Amniotic epithelial cell (primary cell): ENCODE measurements at regions not wholly inside any gene's neighbourhood (a gene's known extent, or its start where the extent isn't known, plus 50 kb on each side); places are given as distances from the start of the nearest gene placed in this dataset.
A peak's percentile ranks its signal among the peaks of the same experiment; 100 is the strongest.
"Not testable (repeated sequence)": the region's sequence is repeated elsewhere in the genome, so short reads cannot be mapped to it uniquely, and the experiment has no call there.

ENCODE experiments used
- DNase-seq: peaks from one replicate; pipeline ENCODE4 v3.0.0-alpha.2; 2010; ENCODE audit warnings: low read depth

DNA sequence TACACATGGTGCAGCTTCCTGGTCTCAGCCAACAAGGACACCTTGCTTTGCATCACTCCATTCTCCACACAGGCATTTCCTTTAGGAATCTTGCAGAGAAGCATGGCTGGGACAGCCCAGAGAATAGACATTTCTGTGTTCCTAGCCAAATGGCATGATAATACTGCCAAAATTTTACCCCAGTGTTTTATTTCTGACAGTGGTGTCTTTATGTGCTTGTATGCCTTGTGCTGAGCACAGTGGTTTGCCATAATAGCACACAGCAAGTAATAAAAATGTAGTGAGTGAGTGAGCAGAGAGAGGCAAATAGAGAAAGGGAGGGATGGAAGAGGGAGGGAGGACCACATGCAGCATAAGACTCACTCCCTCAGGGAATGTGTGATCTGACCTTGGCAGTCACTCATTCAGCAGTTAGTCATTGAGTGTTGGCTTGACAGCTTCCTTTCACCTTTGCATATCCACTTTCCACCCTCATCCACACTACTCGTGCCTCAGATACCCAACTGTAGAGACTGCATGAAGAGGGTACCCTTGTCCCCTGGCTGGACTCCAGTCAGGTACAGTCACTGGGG, 212.8 kb upstream of the CCDC196 start:
- no peak for DNase-seq

DNA sequence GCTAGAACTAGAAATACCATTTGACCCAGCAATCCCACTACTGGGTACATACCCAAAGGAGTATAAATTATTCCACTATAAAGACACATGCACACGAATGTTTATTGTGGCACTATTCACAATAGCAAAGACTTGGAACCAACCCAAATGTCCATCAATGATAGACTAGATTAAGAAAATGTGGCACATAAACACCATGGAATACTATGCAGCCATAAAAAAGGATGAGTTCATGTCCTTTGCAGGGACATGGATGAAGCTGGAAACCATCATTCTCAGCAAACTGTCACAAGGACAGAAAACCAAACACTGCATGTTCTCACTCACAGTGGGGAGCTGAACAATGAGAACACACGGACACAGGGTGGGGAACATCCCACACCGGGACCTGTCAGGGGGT, 207.8 kb upstream of the CCDC196 start:
- DNase-seq = not testable (repeated sequence)

DNA sequence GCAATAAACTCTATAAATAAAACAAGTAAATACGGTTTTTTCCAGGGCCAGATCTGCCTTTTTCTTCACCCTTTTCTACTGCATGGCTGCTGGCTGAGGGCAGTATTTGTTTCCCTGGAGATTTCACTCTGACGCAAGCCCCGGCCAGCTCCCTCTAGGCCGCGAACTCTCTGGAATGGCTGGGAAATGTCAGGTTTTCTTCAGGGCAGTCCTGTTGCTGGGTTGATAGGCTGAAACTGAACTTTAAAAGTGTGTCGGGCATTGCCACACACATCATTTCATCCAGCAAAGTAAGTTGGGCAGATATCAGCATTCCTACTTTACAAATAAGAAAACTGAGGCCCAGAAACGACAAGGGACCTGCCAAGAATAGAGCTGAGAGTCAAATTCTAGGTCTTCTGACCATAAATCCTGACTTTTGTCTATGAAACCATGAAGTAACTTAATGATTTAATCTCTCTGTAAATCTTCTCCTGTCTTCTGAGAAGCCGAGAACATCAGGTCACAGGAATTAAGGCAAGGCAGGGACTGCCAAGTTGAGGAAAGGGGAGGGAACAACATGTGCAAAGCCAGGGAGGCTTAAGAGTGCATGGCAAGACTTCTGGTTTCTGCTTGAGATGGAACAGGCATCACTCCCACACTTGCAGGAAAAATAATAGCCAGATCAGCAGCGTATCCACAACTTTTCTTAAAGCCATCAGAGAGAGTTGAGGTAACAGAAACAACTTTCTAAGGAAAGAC, 205.0 kb upstream of the CCDC196 start:
- DNase-seq = peak; percentile 50

DNA sequence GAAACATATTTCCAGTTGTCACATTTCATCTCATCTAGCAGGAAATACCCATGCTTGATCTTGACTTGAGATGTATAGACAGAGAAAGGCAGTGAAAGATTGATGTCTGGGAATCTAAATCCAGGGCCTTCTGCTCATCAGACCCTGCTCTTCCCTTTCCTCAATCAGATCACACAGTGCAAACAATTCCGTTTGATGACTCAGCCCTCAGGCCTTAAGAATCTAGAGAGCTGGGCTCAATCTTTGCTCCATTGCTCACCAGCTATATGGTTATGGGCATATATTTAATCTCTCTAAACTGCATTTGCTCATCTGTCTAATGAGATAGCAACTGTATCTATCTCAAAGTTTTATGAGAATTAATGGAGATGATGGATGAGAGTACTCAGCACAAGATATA, 201.8 kb upstream of the CCDC196 start:
- peak; percentile 19 for DNase-seq

GRCh38 chr14:66288511-66288910, 197.7 kb upstream of the CCDC196 start:
- DNase-seq = no peak

DNA sequence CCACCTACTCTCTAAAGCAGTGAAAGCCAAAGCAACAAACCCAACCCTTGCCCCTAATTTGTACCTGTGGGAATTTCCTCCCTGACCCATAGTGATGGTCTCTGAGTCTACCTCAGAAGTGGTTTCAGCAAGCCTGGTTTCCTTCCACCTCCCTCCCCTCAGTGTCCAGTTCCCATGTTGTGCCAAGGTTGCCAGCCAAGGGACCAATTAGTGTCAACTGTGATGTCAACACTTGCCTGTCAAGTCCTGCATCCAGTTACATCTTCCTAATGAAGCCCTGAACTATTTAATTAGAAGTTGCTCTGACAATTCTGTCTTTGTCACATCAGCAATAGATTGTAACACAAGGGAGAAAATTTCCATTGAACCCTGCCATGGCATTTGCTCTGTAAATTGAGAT, 194.4 kb upstream of the CCDC196 start:
- no peak for DNase-seq

DNA sequence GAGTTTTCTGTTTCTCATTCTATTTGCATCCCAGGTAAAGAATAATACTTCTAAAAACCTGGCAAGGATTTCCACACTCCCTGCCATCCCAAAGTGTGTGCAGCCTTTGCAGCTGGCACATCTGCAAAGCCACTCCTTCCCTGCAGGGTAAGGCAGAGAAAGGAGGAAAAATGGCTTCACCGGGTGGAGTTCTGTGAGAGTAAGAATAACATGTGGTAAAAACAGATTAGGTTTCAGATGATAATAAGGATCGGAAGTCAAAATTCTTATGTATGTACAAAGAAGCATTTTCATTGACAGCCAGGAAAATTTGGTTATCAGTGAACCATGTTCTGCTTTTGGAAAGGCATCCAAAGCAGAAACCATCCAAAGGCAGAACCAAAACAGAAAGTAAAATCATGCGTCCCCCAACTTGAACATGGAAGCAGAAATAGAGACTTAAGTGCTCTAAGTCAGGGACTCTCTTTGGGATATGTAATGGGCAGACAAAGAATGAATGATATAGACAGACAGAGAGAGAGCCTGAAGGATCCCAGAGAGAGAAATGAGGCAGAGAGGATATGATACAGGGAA, 192.6 kb upstream of the CCDC196 start:
- no peak for DNase-seq

DNA sequence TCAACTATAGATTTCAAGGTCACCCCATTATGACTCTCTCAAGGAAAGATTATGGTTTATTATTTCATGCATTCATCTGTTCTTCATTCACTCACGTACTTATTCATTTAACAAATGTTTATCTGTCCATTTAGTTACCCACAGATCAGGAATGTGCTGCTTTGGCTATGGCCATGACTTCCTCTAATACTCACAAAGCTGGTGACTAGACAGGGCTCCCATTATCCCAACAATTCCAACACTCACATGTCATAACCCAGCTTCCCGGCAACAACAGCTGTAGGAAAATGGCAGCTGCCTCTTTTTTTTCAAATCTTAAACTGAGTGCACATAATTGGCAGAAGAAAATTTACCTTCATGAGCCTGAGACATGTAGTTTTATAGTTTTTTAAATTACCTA, 190.8 kb upstream of the CCDC196 start:
- no peak for DNase-seq

GRCh38 chr14:66300886-66301285, 185.3 kb upstream of the CCDC196 start:
- no peak for DNase-seq

- DNase-seq = no peak
Observed at GRCh38 chr14:66306101-66306500, 180.1 kb upstream of the CCDC196 start.

DNA sequence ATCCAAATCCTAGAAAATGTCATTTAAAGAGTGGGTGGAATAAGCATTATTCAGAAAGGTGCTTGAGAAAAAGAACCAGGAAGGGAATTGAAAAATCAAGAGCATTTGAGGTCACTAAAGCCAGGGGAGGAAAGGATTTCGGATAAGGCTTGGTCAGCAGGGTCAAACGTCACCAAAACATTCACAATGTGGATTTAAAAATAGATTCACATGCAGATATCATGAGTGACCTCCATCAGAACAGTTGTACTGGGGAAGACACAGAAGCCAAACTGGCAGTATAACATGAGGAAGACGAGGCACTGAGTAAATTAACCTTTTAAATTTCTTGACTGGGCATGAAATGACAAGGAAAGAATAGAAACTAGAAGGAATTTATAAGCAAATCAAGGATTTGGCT, 175.1 kb upstream of the CCDC196 start:
- no peak for DNase-seq

DNA sequence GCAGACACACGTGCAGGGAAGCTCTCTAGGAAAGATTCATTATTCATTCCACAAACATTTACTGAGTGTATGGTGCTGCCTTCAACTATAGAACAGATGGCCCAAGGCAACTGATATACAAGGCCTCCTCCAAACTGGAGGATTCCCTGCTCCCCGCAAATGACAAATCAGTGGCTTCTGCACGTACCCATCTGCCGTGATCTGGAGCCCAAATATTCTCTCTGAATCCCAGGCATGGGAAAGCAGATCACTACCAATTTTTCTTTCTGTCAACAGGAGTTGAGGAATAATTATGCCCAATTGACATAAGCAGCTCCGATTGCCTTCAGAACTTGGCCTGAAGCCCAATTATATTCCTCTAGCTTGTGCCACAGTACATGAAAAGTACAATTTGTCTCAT, 174.2 kb upstream of the CCDC196 start:
- DNase-seq = no peak

DNA sequence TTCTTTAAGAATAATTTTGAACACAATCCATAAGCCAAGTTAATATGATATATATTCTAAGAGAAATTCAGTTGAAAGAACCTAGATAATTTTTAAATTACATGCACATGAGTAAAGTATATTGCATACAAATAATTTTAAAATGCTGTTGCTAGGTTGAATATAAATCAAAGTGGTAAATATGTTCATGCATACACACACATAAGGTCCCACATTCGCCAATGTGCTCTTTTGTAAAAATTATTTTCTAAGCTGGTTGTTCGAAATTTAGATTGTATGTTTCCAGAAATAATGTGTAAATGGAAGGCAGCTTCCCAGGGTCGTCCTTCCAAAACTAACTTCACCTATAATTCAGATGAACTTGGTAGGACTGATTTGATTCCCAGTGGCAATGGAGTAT, 173.7 kb upstream of the CCDC196 start:
- no peak for DNase-seq

DNA sequence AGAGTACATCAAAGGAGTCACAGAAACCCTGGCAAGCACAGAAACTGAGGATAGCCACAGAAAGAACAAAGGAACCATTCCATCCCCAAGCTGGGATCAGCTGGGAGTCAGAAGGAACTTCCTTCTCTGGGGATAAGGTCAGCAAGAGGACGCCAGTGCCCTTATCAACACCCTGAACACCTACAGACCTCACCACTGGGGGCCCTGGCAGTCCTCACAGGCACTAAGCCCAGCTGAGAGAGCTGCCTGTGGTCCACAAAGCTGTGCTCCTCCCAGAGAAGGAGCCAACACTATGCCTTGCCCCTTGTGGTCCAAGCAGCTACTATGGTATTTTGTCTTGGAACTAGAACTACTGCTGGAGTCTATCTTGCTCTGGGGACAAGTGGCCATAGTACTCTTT, 171.1 kb upstream of the CCDC196 start:
- no peak for DNase-seq

GRCh38 chr14:66315548-66315947, 170.6 kb upstream of the CCDC196 start:
- DNase-seq = no peak

- DNase-seq = no peak
Observed at GRCh38 chr14:66322564-66322963, 163.6 kb upstream of the CCDC196 start.

GRCh38 chr14:66330228-66330627, 155.9 kb upstream of the CCDC196 start:
- no peak for DNase-seq

DNA sequence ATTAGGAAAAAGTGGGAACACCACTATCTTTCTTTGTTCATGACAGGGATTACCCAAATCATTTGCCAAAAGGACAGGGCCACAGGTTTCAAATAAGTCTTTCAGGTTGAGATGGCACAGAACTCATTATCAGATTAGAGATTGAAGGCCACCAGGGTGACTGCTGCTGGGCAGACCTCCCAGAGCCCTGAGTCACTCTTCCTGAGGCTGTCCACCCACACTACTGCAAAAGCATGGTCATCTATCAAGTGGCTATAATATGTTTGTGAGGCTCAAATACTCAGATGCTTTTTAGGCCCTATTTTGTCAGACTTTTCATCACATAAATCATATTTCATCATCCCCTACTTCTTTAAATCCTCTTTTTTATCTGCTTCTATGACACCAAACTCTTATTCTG, 155.3 kb upstream of the CCDC196 start:
- DNase-seq = peak; percentile 17

DNA sequence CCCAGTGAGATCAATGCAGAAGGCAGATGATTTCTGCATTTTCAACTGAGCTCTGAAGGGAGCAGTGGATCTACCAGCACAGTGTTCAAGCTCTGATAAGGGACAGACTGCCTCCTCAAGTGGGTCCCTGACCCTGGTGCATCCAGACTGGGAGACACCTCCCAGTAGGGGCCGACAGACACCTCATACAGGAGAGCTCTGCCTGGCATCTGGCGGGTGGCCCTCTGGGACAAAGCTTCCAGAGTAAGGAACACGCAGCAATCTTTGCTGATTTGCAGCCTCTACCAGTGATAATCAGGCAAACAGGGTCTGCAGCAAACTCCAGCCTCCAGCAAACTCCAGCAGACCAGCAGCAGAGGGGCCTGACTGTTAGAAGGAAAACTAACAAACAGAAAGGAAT, 152.9 kb upstream of the CCDC196 start:
- not testable (repeated sequence) for DNase-seq

DNA sequence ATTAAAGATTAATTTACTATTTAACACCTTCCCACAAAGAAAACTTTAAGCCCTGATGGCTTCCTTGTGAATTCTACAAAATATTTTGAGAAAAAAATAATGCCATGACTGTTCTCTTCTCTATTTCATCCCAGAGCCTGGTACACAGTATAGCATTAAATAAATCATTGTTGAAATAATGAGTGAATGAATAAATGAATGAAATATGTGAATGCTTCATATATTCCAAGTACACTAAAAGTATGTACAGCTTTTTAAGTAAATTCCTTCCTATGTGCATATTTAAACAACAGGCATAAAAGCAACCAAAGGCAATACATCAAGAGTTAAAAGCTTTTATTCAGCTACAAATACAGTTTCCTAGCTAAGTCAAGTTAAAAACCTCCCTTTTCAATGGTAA, 144.9 kb upstream of the CCDC196 start:
- DNase-seq = no peak

GRCh38 chr14:66345986-66346385, 140.2 kb upstream of the CCDC196 start:
- DNase-seq = no peak

- no peak for DNase-seq
Observed at GRCh38 chr14:66351310-66351709, 134.9 kb upstream of the CCDC196 start.

DNA sequence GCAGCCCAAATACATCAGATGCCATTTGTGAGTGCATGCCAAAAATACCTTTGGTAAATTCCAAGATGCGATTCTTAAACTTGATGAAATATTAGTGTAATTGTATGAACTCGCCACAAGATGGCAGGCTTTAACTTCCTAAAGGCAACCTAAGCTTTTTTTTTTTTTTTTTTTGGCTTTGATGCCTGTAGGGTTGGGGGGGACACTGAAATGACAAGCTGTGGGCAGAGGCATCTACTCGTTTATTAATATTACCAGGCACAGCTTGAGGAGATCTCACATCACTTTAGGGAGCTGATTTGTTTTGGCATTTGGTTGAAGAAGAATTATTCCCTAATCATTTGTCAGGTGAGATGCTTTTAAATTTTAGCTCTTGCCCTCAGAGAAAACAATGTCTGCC, 126.7 kb upstream of the CCDC196 start:
- DNase-seq = peak; percentile 57
